ENCODE measurements at regions not wholly inside any gene's neighbourhood (a gene's known extent, or its start where the extent isn't known, plus 50 kb on each side); places are given as distances from the start of the nearest gene placed in this dataset.

DNA sequence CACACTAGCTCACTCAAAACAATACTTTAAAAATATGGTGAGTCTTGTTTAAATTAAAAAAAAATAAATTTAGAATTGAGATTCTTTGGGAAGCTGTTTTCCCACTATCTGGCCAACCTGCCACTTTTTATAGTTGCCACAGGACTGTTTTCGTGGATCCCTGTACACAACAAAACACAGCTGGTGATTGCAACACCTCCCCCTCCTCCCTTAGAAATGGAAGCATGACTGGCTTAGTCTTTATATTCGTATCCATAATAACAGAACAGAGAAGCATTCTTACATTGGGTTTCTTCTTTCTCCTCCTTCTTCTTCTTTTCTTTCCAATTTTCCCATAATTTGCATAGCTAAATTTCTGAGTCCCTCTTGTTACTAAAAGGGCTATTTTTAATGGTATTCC, 79.5 kb upstream of the GJB6 start:
- H4K20me1 ChIP-seq (ENCODE audit: insufficient read depth) = no peaks in the 10 kb centered on the region
- H3K27ac ChIP-seq (ENCODE audit: low read depth in 2 of 2, low read length in 1 of 2) = no peak overlapping the region
- ChIA-PET POLR2A (no interaction called here), CTCF (no interaction called here)
- H3F3A ChIP-seq (replicated peaks; ENCODE audit: insufficient read depth) = no peaks in the 10 kb centered on the region
- H2AFZ ChIP-seq (ENCODE audit: low read depth) = no peak overlapping the region
- H3K4me3 ChIP-seq (ENCODE audit: low read depth in 2 of 2, low read length in 1 of 2) = no peak overlapping the region
- WGBS (ENCODE audit: low lambda C conversion rate) = 0% methylated on average over 2 of the region's 2 CpGs
- no peaks in the 10 kb centered on the region for H3K36me3 ChIP-seq (replicated peaks in 1 of 2; ENCODE audit: control insufficient read depth in 1 of 2, insufficient read depth in 2 of 2, low read length in 1 of 2)
- H3K9me2 ChIP-seq = no peaks in the 10 kb centered on the region
- peaks cover 29% of the 10 kb centered on the region; the same call in 1 of the 2 replicates for H3K27me3 ChIP-seq (ENCODE audit: insufficient read depth)
- H3K4me2 ChIP-seq = no peak overlapping the region
- no peak overlapping the region for H3K9ac ChIP-seq
- no peak for DNase-seq
- no peaks in the 10 kb centered on the region for H3K9me3 ChIP-seq
- no peaks in the 10 kb centered on the region for H3K4me1 ChIP-seq (ENCODE audit: control insufficient read depth in 1 of 2, insufficient read depth in 2 of 2, low read depth in 1 of 2, low read length in 1 of 2)
- no peaks in the 10 kb centered on the region for H3K79me2 ChIP-seq (ENCODE audit: insufficient read depth)
- TF ChIP-seq FOSL2 (IDR thresholded peaks at IDR 0.05; ENCODE audit: borderline replicate concordance, low read depth) (no peak), TCF12 (IDR thresholded peaks at IDR 0.05) (no peak), JUND (IDR thresholded peaks at IDR 0.05) (no peak), NFIC (IDR thresholded peaks at IDR 0.05; ENCODE audit: borderline replicate concordance) (no peak), RFX5 (IDR thresholded peaks at IDR 0.05; ENCODE audit: low read length) (no peak), POLR2AphosphoS5 (IDR thresholded peaks at IDR 0.05; ENCODE audit: low read depth, low read length) (no peak), YY1 (IDR thresholded peaks at IDR 0.05; ENCODE audit: low read depth) (no peak)
- TF ChIP-seq, protein P1, sequence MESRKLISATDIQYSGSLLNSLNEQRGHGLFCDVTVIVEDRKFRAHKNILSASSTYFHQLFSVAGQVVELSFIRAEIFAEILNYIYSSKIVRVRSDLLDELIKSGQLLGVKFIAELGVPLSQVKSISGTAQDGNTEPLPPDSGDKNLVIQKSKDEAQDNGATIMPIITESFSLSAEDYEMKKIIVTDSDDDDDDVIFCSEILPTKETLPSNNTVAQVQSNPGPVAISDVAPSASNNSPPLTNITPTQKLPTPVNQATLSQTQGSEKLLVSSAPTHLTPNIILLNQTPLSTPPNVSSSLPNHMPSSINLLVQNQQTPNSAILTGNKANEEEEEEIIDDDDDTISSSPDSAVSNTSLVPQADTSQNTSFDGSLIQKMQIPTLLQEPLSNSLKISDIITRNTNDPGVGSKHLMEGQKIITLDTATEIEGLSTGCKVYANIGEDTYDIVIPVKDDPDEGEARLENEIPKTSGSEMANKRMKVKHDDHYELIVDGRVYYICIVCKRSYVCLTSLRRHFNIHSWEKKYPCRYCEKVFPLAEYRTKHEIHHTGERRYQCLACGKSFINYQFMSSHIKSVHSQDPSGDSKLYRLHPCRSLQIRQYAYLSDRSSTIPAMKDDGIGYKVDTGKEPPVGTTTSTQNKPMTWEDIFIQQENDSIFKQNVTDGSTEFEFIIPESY (IDR thresholded peaks at IDR 0.05; ENCODE audit: borderline replicate concordance, low read depth) = no peak

DNA sequence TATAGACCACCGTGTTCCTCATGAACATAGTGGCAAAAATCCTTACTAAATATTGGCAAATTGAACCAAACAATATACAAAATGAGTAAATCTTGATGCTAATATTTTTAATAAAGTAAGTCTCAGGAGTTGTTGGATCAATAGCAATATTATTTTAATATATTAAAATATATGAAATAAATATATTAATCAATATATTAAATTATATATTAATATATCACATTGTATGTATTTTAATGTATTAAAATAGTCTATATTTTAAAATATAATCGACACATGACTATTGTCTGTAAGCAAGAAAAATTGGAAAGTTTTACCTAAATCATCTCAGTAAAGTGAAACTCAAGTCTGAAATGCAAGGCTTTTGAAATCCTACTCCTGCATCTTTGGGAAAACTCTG, 78.9 kb upstream of the GJB6 start:
- H3K27me3 ChIP-seq (ENCODE audit: insufficient read depth) = peaks cover 33% of the 10 kb centered on the region; the same call in 1 of the 2 replicates
- TF ChIP-seq FOXJ3 (CRISPR knock-in tag; IDR thresholded peaks at IDR 0.05) (no peak), POLR2AphosphoS5 (IDR thresholded peaks at IDR 0.05; ENCODE audit: low read depth, low read length) (no peak)
- DNase-seq = no peak
- no peak overlapping the region for H3K4me2 ChIP-seq
- no peak overlapping the region for H2AFZ ChIP-seq (ENCODE audit: low read depth)
- CTCF ChIA-PET = no interaction called here
- H3K79me2 ChIP-seq (ENCODE audit: insufficient read depth) = no peaks in the 10 kb centered on the region
- no peak overlapping the region for H3K9ac ChIP-seq
- H3K9me3 ChIP-seq = no peaks in the 10 kb centered on the region
- H3K4me3 ChIP-seq (ENCODE audit: low read depth in 2 of 2, low read length in 1 of 2) = no peak overlapping the region
- H3K4me1 ChIP-seq (ENCODE audit: control insufficient read depth in 1 of 2, insufficient read depth in 2 of 2, low read depth in 1 of 2, low read length in 1 of 2) = no peaks in the 10 kb centered on the region
- H3F3A ChIP-seq (replicated peaks; ENCODE audit: insufficient read depth) = no peaks in the 10 kb centered on the region
- H3K27ac ChIP-seq (ENCODE audit: low read depth in 2 of 2, low read length in 1 of 2) = no peak overlapping the region
- H4K20me1 ChIP-seq (ENCODE audit: insufficient read depth) = no peaks in the 10 kb centered on the region
- POLR2A ChIA-PET = no interaction called here
- H3K36me3 ChIP-seq (replicated peaks in 1 of 2; ENCODE audit: control insufficient read depth in 1 of 2, insufficient read depth in 2 of 2, low read length in 1 of 2) = no peaks in the 10 kb centered on the region
- WGBS (ENCODE audit: low lambda C conversion rate) = 23% methylated on average over 2 of the region's 2 CpGs
- H3K9me2 ChIP-seq = no peaks in the 10 kb centered on the region

DNA sequence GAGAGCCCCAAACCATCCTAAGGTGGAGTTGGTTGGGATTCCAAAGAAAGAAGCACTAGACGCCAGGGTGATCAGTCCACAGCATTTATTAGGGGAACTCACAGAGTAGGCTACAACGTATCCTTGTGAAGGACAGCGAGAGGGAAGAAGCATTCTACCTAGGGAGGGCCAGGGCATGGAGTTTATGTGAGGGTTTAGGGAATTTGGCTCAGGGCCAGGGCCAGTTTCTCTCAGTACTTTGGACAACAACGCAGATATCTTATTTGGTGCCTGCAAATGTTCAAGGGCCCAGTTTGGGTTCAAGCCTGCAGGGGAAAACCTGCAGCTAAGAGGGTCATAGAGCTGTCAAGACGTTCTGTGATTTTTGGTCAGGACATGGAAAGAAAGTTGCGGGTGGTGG, 73.9 kb upstream of the GJB6 start:
- 5% methylated on average over 6 of the region's 6 CpGs for WGBS (ENCODE audit: low lambda C conversion rate)
- Histone ChIP-seq H3K4me1 (ENCODE audit: control insufficient read depth in 1 of 2, insufficient read depth in 2 of 2, low read depth in 1 of 2, low read length in 1 of 2) (no peaks in the 10 kb centered on the region), H3K27ac (ENCODE audit: low read depth in 2 of 2, low read length in 1 of 2) (no peak overlapping the region), H3K36me3 (replicated peaks in 1 of 2; ENCODE audit: control insufficient read depth in 1 of 2, insufficient read depth in 2 of 2, low read length in 1 of 2) (no peaks in the 10 kb centered on the region), H2AFZ (ENCODE audit: low read depth) (no peak overlapping the region), H3K9ac (no peak overlapping the region), H3K9me3 (no peaks in the 10 kb centered on the region), H3F3A (replicated peaks; ENCODE audit: insufficient read depth) (no peaks in the 10 kb centered on the region), H4K20me1 (ENCODE audit: insufficient read depth) (no peaks in the 10 kb centered on the region), H3K79me2 (ENCODE audit: insufficient read depth) (no peaks in the 10 kb centered on the region), H3K4me3 (ENCODE audit: low read depth in 2 of 2, low read length in 1 of 2) (no peak overlapping the region), H3K9me2 (no peaks in the 10 kb centered on the region), H3K27me3 (ENCODE audit: insufficient read depth) (peaks cover 45% of the 10 kb centered on the region; the same call in 1 of the 2 replicates), H3K4me2 (no peak overlapping the region)
- DNase-seq = no peak
- ChIA-PET CTCF (interaction anchor here (0.7 kb wide), 1 partner anchor 8 kb away, joined by 3 read pairs; no protein-coding TSS in a partner anchor), POLR2A (no interaction called here)
- TF ChIP-seq TAF1 (IDR thresholded peaks at IDR 0.05; ENCODE audit: borderline replicate concordance, low read depth, low read length) = no peak
- TF ChIP-seq YY1 (IDR thresholded peaks at IDR 0.05; ENCODE audit: low read depth) = no peak
- no peak for TF ChIP-seq POLR2AphosphoS5 (IDR thresholded peaks at IDR 0.05; ENCODE audit: low read depth, low read length)
- TF ChIP-seq, protein P1 (IDR thresholded peaks at IDR 0.05; ENCODE audit: borderline replicate concordance, low read depth) = no peak
- TF ChIP-seq ELF1 (IDR thresholded peaks at IDR 0.05) = no peak
- TF ChIP-seq NRF1 (IDR thresholded peaks at IDR 0.05; ENCODE audit: low read depth, low read length) = no peak
- TF ChIP-seq TEAD4 (IDR thresholded peaks at IDR 0.05; ENCODE audit: borderline replicate concordance, insufficient read depth) = no peak
- no peak for TF ChIP-seq MEF2A (IDR thresholded peaks at IDR 0.05; ENCODE audit: borderline replicate concordance, low read depth)
- TF ChIP-seq EZH2phosphoT487 (IDR thresholded peaks at IDR 0.05; ENCODE audit: borderline replicate concordance, low read depth) = no peak
- no peak for TF ChIP-seq FOXM1 (IDR thresholded peaks at IDR 0.05; ENCODE audit: low read depth)
- no peak for TF ChIP-seq RFX5 (IDR thresholded peaks at IDR 0.05; ENCODE audit: low read length)
- no peak for TF ChIP-seq SIN3A (IDR thresholded peaks at IDR 0.05; ENCODE audit: borderline replicate concordance, low read depth, low read length)
- TF ChIP-seq MXI1 (IDR thresholded peaks at IDR 0.05; ENCODE audit: low read depth, low read length) = no peak
- TF ChIP-seq, protein P2, sequence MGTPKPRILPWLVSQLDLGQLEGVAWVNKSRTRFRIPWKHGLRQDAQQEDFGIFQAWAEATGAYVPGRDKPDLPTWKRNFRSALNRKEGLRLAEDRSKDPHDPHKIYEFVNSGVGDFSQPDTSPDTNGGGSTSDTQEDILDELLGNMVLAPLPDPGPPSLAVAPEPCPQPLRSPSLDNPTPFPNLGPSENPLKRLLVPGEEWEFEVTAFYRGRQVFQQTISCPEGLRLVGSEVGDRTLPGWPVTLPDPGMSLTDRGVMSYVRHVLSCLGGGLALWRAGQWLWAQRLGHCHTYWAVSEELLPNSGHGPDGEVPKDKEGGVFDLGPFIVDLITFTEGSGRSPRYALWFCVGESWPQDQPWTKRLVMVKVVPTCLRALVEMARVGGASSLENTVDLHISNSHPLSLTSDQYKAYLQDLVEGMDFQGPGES (IDR thresholded peaks at IDR 0.05; ENCODE audit: low read depth, low read length) = no peak
